Heart right ventricle (tissue), 16 donors: ENCODE measurements at regions not wholly inside any gene's neighbourhood (a gene's known extent, or its start where the extent isn't known, plus 50 kb on each side); places are given as distances from the start of the nearest gene placed in this dataset.

ENCODE experiments used
- ATAC-seq, 8 donors: fragments of 200-7000 bp; cut with Tn5 transposase; one replicate each; pipeline ENCODE4 v1.9.1; 2020; ENCODE audit warnings: mild to moderate bottlenecking in 8 of 8, moderate library complexity in 8 of 8, moderate number of reproducible peaks in 1 of 8
- DNase-seq, 2 donors: peaks; one replicate each; pipeline ENCODE4 v3.0.0-alpha.2; 2020
- H3K27ac ChIP-seq, 10 donors: fragments of 200-600 bp; sonication (generic) in 2 of 10; one replicate each; pipeline versions ENCODE4 v1.5.0 to v1.8.0; 2020 to 2022; ENCODE audit warnings: mild to moderate bottlenecking in 3 of 10
- H3K27me3 ChIP-seq, 7 donors: fragments of 200-600 bp; one replicate each; pipeline ENCODE4 v1.8.0; 2021 to 2022; ENCODE audit warnings: mild to moderate bottlenecking in 2 of 7
- H3K36me3 ChIP-seq, 9 donors: fragments of 200-600 bp; sonication (generic) in 1 of 9; one replicate each; pipeline versions ENCODE4 v1.5.0 to v1.8.0; 2020 to 2022; ENCODE audit warnings: mild to moderate bottlenecking in 2 of 9
- H3K4me1 ChIP-seq, 9 donors: fragments of 200-600 bp; sonication (generic) in 1 of 9; one replicate each; pipeline versions ENCODE4 v1.5.0 to v1.8.0; 2020 to 2022; ENCODE audit warnings: mild to moderate bottlenecking in 4 of 9
- H3K4me3 ChIP-seq, 10 donors: fragments of 200-600 bp; sonication (generic) in 2 of 10; one replicate each; pipeline versions ENCODE4 v1.5.0 to v1.8.0; 2020 to 2022; ENCODE audit warnings: mild to moderate bottlenecking in 7 of 10, moderate library complexity in 2 of 10
- H3K9me3 ChIP-seq, 11 donors: fragments of 200-600 bp in 10 of 11; sonication (generic) in 2 of 11; one replicate each; pipeline versions ENCODE4 v1.5.0 to v1.8.0; 2013 to 2022; ENCODE audit warnings: mild to moderate bottlenecking in 2 of 11, control low read depth in 1 of 11, moderate library complexity in 1 of 11
- whole genome bisulfite sequencing, 2 donors: extraction: QIAGEN DNeasy Blood & Tissue Kit; methylation state at CpG; one replicate each; pipeline ENCODE4 v1.1.7; 2013; ENCODE audit warnings: inconsistent platforms in 1 of 2; 5-methylcytosine and 5-hydroxymethylcytosine counted together
- intact Hi-C, 10 donors: fragments of 100-400 bp; cut with DNase I; formaldehyde crosslinking; loops; one replicate each; pipeline versions ENCODE4 v1.11.1 to v1.14.2; 2022
- TF ChIP-seq, protein P1 (sequence below), 9 donors: fragments of 200-600 bp; sonication (generic) in 2 of 9; IDR thresholded peaks; one replicate each; pipeline versions ENCODE4 v1.5.0 to v1.8.0; 2021 to 2022; ENCODE audit warnings: antibody characterized with exemption in 9 of 9, mild to moderate bottlenecking in 5 of 9, moderate library complexity in 1 of 9
- donor health status: Arrhythmogenic right ventricular cardiomyopathy.
- donor health status: ischemic (EF 13 %, LVEDD 7.1; RV severe dilation, severe dysfunction).
- donor health status: healthy with polysubstance abuse.
- donor health status: DM: no; HTN: yes; CAD: no.
- donor health status: DM: no; HTN: no; CAD: no.
- donor health status: ischemic (EF 25% LVEDD 6.9; RV normal size, moderate dysfunction).
- donor health status: ischemic (EF 25% LVEDD 5.7; RV mildly dilated, moderate dysfunction).
- donor health status: healthy.
- donor health status: DM: yes; HTN: yes; CAD: no.
- donor health status: Ischemic cardiomyopathy.
- donor health status: ischemic (EF 35%, LVEDD 5.7; RV mildly dilated, moderate dysfunction).
- donor health status: nonischemic (EF 11% LVEDD 7.7; RV severe dilation, severe dysfunction).
- donor health status: DM: yes; HTN: yes; CAD: no.
- donor health status: PGD.
- donor health status: ischemic (EF 29% LVEDD 5.4; RV normal size, mild dysfunction).
- donor health status: nonischemic (EF 23%, LVEDD 6.1; RV moderate dilation, normal function).

DNA sequence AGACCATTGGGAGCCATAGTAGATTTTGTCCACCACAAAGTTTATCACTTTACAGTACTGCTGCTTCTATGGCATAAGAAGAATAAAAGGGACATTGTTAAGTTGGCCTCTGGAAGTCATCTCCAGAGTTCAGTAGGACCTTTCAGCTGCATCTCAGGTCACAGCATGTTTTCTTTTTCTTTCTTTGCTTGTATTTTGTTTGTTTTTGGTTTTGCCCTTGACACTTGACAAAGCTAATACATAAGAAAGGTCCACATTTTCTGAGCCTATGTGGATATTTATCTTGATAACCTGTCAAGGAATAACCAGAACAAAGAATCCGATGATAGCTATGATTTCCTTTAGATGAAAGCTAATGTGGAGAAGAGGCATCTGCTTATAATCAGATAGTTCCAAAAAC, 101.6 kb upstream of the XIRP2 start:
- WGBS, 2 donors: 85 to 91% methylated on average over 1 of the region's 1 CpG
- Histone ChIP-seq H3K4me3 (no peak overlapping the region), H3K9me3 (peaks cover 0 to 9% (median 0%) of the 10 kb centered on the region in 11 donors), H3K27me3 (no peaks in the 10 kb centered on the region), H3K4me1 (no peaks in the 10 kb centered on the region), H3K36me3 (no peaks in the 10 kb centered on the region), H3K27ac (no peak overlapping the region)
- intact Hi-C loops: no loop called here
- DNase-seq (no peak), ATAC-seq (no peak)
- TF ChIP-seq, protein P1, sequence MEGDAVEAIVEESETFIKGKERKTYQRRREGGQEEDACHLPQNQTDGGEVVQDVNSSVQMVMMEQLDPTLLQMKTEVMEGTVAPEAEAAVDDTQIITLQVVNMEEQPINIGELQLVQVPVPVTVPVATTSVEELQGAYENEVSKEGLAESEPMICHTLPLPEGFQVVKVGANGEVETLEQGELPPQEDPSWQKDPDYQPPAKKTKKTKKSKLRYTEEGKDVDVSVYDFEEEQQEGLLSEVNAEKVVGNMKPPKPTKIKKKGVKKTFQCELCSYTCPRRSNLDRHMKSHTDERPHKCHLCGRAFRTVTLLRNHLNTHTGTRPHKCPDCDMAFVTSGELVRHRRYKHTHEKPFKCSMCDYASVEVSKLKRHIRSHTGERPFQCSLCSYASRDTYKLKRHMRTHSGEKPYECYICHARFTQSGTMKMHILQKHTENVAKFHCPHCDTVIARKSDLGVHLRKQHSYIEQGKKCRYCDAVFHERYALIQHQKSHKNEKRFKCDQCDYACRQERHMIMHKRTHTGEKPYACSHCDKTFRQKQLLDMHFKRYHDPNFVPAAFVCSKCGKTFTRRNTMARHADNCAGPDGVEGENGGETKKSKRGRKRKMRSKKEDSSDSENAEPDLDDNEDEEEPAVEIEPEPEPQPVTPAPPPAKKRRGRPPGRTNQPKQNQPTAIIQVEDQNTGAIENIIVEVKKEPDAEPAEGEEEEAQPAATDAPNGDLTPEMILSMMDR (IDR thresholded peaks at IDR 0.05): no peak

DNA sequence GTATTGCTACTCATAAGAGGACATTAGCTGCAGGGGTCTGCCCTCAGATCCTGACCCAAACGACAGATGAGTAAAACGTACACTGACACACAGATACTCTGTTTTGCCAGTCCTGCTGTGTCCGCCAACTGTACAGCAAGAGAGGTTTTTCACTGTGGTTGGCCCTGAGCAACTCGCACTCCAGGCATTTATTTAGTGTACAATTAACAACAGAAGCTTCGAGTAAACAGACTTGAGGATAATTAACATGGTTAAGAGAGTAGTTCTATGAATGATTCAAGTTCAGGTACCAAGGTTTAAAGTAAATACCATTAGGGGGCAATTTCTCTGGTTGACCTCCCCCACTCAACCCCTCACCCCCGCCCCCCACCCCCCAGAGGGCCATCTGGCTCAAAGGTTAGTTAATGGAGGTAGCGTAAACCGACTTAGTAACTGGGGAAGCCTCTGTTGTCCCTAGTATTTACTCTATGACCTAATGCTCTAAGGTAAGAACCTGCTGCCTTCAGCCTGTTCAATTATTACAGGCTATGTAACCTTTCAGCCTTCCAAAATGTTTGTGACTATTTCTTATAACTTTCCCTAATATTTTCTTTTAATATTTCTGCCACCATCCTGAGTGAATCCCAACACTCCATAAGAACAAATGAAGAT, 103.9 kb upstream of the XIRP2 start:
- no peaks in the 10 kb centered on the region for H3K36me3 ChIP-seq
- no peak for DNase-seq
- TF ChIP-seq, protein P1 (IDR thresholded peaks at IDR 0.05): no peak
- no peaks in the 10 kb centered on the region for H3K27me3 ChIP-seq
- 65 to 69% methylated on average over 8 of the region's 8 CpGs for WGBS, 2 donors
- H3K27ac ChIP-seq: no peak overlapping the region
- ATAC-seq: no peak
- no peak overlapping the region for H3K4me3 ChIP-seq
- intact Hi-C loops: no loop called here
- no peaks in the 10 kb centered on the region for H3K4me1 ChIP-seq
- no peaks in the 10 kb centered on the region for H3K9me3 ChIP-seq

DNA sequence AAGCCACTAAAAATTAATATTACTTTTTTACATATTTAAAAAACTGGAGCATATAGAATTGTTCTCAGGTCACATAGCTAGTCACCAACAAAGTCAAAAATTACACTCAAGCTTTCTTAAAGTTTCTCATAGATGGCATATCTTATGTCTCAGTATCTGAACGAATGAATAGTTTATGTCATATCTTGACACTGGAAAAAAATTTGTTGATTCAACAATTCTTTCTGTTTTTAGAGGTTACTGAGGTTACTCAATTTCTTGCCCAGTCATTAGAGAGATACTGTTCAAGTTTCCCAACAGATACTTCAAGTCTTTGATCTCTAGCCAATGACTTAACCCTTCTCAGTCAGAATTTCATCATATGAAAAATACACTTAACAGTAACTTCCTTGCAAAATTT, 113.1 kb upstream of the XIRP2 start:
- ATAC-seq: no peak
- Histone ChIP-seq H3K4me1 (no peaks in the 10 kb centered on the region), H3K9me3 (no peaks in the 10 kb centered on the region), H3K36me3 (no peaks in the 10 kb centered on the region), H3K4me3 (no peak overlapping the region), H3K27ac (no peak overlapping the region), H3K27me3 (no peaks in the 10 kb centered on the region)
- TF ChIP-seq, protein P1 (IDR thresholded peaks at IDR 0.05): no peak
- WGBS, 2 donors: 54 to 60% methylated on average over 1 of the region's 1 CpG
- no peak for DNase-seq
- intact Hi-C loops: no loop called here

DNA sequence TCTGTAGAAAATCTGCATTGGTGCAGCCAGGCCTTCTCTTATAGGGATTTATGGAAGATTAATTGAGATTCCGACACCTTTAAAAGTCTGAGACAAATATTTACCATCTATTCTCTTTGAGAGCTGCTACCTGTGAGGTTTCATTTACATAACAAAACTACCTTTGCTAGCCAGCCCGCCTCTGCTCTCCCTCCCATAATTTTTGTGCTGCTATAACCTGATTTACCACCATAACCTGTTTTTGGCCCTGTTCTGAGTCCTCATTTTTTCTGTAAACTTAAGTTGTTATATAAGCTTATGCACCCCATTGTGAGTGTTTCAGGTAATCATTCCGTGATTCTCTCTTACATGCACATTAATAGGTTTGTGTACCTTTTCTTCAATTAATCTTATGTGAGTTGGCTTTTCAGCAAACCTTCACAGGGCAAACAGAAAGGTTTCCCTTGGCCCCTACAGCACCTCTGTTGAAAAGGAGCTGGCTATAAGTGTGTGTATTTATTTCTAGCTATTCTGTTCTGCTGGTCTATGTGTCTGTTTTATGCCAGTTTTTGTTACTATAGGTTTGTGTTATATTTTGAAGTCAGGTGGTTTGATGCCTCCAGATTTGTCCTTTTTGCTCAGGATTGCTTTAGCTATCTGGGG, 114.9 kb upstream of the XIRP2 start:
- Histone ChIP-seq H3K4me1 (no peaks in the 10 kb centered on the region), H3K9me3 (peaks cover 0 to 12% (median 0%) of the 10 kb centered on the region in 11 donors), H3K27ac (no peak overlapping the region), H3K4me3 (no peak overlapping the region), H3K36me3 (no peaks in the 10 kb centered on the region), H3K27me3 (no peaks in the 10 kb centered on the region)
- 65% methylated on average over 3 of the region's 3 CpGs for WGBS, 2 donors
- TF ChIP-seq, protein P1 (IDR thresholded peaks at IDR 0.05): no peak
- no peak for ATAC-seq
- DNase-seq: no peak
- intact Hi-C loops: no loop called here
